HFFc6 (cell line): ENCODE measurements at regions not wholly inside any gene's neighbourhood (a gene's known extent, or its start where the extent isn't known, plus 50 kb on each side); places are given as distances from the start of the nearest gene placed in this dataset.

Experiments used
- DNase-seq: peaks from one replicate; pipeline ENCODE4 v3.0.0-alpha.2; 2018
- H3K27ac Mint-ChIP-seq: 2 replicates; pipeline ENCODE4 v1.8.0; 2020; ENCODE audit warnings: mild to moderate bottlenecking, mixed read lengths
- H3K27me3 Mint-ChIP-seq: 2 replicates; pipeline ENCODE4 v1.8.0; 2021; ENCODE audit warnings: mild to moderate bottlenecking, moderate library complexity, mixed read lengths; ENCODE audit not compliant: insufficient read depth
- H3K36me3 Mint-ChIP-seq: 2 replicates; pipeline ENCODE4 v1.8.0; 2021; ENCODE audit warnings: low read depth, mixed read lengths
- H3K4me1 Mint-ChIP-seq: 2 replicates; pipeline ENCODE4 v1.8.0; 2020; ENCODE audit warnings: low read depth, mixed read lengths
- H3K4me3 Mint-ChIP-seq: 2 replicates; pipeline ENCODE4 v1.8.0; 2020; ENCODE audit warnings: mild to moderate bottlenecking, moderate library complexity, mixed read lengths
- H3K9me3 Mint-ChIP-seq: 2 replicates; pipeline ENCODE4 v1.8.0; 2020; ENCODE audit warnings: mild to moderate bottlenecking, mixed read lengths
- TF ChIP-seq, protein P1 (sequence below): fragments of 200-600 bp; sonication (generic); IDR thresholded peaks from 2 replicates; pipeline ENCODE4 v1.5.0; 2021; ENCODE audit warnings: antibody characterized with exemption, mild to moderate bottlenecking

- Mint-ChIP-seq H3K4me1 (peaks cover 15% of the 10 kb centered on the region), H3K4me3 (no peak overlapping the region), H3K27ac (no peak overlapping the region), H3K27me3 (peaks cover 2% of the 10 kb centered on the region), H3K36me3 (no peaks in the 10 kb centered on the region), H3K9me3 (no peaks in the 10 kb centered on the region)
- TF ChIP-seq, protein P1, sequence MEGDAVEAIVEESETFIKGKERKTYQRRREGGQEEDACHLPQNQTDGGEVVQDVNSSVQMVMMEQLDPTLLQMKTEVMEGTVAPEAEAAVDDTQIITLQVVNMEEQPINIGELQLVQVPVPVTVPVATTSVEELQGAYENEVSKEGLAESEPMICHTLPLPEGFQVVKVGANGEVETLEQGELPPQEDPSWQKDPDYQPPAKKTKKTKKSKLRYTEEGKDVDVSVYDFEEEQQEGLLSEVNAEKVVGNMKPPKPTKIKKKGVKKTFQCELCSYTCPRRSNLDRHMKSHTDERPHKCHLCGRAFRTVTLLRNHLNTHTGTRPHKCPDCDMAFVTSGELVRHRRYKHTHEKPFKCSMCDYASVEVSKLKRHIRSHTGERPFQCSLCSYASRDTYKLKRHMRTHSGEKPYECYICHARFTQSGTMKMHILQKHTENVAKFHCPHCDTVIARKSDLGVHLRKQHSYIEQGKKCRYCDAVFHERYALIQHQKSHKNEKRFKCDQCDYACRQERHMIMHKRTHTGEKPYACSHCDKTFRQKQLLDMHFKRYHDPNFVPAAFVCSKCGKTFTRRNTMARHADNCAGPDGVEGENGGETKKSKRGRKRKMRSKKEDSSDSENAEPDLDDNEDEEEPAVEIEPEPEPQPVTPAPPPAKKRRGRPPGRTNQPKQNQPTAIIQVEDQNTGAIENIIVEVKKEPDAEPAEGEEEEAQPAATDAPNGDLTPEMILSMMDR: no peak
- no peak for DNase-seq
Observed at GRCh38 chr9:16281707-16282106, 588.8 kb downstream of the BNC2 start.

- H3K27ac Mint-ChIP-seq: no peak overlapping the region
- peaks cover 2% of the 10 kb centered on the region for H3K27me3 Mint-ChIP-seq
- no peaks in the 10 kb centered on the region for H3K36me3 Mint-ChIP-seq
- H3K4me1 Mint-ChIP-seq: peaks cover 15% of the 10 kb centered on the region
- TF ChIP-seq, protein P1: no peak
- H3K9me3 Mint-ChIP-seq: no peaks in the 10 kb centered on the region
- H3K4me3 Mint-ChIP-seq: no peak overlapping the region
- DNase-seq: peak; percentile 63
Observed at GRCh38 chr9:16282216-16282615, 588.3 kb downstream of the BNC2 start.

GRCh38 chr9:16282718-16283117, 587.8 kb downstream of the BNC2 start:
- Mint-ChIP-seq H3K36me3 (no peaks in the 10 kb centered on the region), H3K27ac (no peak overlapping the region), H3K4me3 (no peak overlapping the region), H3K4me1 (peaks cover 15% of the 10 kb centered on the region), H3K9me3 (no peaks in the 10 kb centered on the region), H3K27me3 (peaks cover 2% of the 10 kb centered on the region)
- no peak for DNase-seq
- TF ChIP-seq, protein P1: no peak

GRCh38 chr9:16286160-16286559, 584.3 kb downstream of the BNC2 start:
- DNase-seq: no peak
- Mint-ChIP-seq H3K27me3 (peaks cover 4% of the 10 kb centered on the region), H3K4me3 (no peak overlapping the region), H3K4me1 (peaks cover 22% of the 10 kb centered on the region), H3K27ac (no peak overlapping the region), H3K36me3 (no peaks in the 10 kb centered on the region), H3K9me3 (no peaks in the 10 kb centered on the region; the same call in 1 of the 2 replicates)
- TF ChIP-seq, protein P1: no peak

DNA sequence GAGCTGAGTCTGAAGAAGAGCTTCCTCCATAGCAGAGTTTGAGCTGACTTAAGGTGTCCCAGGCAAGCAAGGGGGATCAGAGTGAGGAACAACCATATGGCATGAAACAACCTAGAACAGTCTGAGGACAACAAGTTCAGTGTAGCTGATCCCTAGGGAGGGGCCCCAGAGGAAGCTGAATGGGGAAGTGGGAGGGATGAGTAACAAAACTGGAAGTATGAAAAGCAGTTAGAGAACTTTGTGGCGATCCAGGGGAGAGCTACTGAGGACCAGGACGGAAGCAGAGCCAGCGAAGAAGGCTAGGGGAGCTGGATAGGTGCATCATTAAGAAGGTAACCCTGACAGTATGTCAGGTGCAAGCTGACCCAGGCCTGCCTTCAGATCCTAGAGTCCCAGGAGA, 580.8 kb downstream of the BNC2 start:
- H3K4me1 Mint-ChIP-seq: peaks cover 16% of the 10 kb centered on the region
- DNase-seq: no peak
- no peak overlapping the region for H3K27ac Mint-ChIP-seq
- H3K9me3 Mint-ChIP-seq: no peaks in the 10 kb centered on the region; the same call in 1 of the 2 replicates
- H3K4me3 Mint-ChIP-seq: peak overlapping the region; percentile 18
- TF ChIP-seq, protein P1: no peak
- H3K27me3 Mint-ChIP-seq: peaks cover 2% of the 10 kb centered on the region
- H3K36me3 Mint-ChIP-seq: no peaks in the 10 kb centered on the region

DNA sequence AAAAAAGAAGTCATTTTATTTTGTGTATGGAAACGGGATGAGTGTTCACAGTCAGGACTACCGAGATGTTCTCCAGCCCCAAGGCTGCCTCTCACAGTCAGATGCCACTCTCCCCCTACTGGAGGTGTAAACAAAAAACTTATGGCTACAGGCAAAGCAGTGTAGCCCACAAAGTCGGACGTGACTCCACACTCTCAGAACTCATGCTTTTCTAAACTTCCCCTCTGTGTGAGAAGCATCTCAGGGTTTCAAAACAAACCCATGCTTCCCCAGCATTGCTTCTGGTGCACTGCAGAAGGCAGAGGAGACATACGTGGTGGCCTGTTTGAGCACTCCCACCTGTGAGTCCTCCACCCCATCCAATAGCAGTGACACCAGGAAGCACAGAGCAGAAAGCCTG, 580.3 kb downstream of the BNC2 start:
- H3K9me3 Mint-ChIP-seq: no peaks in the 10 kb centered on the region; the same call in 1 of the 2 replicates
- H3K27me3 Mint-ChIP-seq: peaks cover 2% of the 10 kb centered on the region
- TF ChIP-seq, protein P1: 0 out of 2 replicates have a peak, but pooled peaks have one; percentile 9
- H3K36me3 Mint-ChIP-seq: no peaks in the 10 kb centered on the region
- H3K4me3 Mint-ChIP-seq: peak overlapping the region; percentile 18
- no peak for DNase-seq
- no peak overlapping the region for H3K27ac Mint-ChIP-seq
- H3K4me1 Mint-ChIP-seq: peaks cover 16% of the 10 kb centered on the region
